NCI-H1436 treated with DMSO at 0.1 percent for 48 hours (cell line): ENCODE measurements at regions not wholly inside any gene's neighbourhood (a gene's known extent, or its start where the extent isn't known, plus 50 kb on each side); places are given as distances from the start of the nearest gene placed in this dataset.

Experiments used
- DNase-seq: peaks from one replicate; lab custom pipeline; 2025; lab: John Stamatoyannopoulos, UW

- DNase-seq = no peak
These were observed 331.5 kb upstream of the NOVA1 start for GRCh38 chr14:26929361-26929760.

DNA sequence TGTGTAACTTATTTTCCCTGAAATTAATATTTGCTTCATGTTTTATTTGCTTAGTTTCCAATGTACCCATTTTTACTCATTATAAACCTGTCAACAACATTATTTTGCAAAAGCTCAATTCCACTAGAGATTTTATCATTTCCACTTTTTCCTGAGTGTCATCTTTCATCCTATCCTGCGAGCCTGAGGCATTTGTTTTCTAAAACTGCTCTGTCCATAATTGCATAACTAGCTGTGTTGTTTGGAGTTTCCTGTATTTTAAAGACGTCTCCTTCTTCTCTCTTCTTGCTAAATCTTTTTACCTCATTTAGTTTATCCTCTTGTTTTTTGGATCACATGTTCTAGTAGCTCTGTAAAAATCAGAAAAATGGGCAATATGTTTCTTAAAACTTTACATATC is 332.7 kb upstream of the NOVA1 start:
- DNase-seq = no peak

DNA sequence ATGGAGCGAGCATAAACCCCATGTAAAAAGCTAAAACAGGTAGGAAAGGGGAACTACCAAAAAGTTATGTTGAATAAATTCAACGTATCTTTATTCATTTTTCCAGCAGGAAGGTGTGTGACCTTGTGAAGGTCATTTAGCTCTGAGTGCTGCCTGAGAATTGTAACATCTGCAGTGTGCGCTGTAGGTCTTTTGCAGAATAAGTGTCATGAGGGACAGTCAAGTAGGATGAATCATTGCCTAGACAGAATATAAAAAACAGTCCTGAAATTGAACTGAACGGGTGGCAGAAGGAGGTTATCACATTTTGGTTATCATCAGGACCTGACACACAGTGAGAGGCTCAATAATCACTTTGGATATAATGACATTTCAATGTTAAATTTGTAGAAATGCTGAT is 334.8 kb upstream of the NOVA1 start:
- no peak for DNase-seq

- DNase-seq = no peak
These were observed 335.6 kb upstream of the NOVA1 start for GRCh38 chr14:26933431-26933830.

GRCh38 chr14:26934151-26934550 is 336.3 kb upstream of the NOVA1 start:
- DNase-seq = no peak

GRCh38 chr14:26935733-26936132 is 337.9 kb upstream of the NOVA1 start:
- DNase-seq = no peak

GRCh38 chr14:26938054-26938453 is 340.2 kb upstream of the NOVA1 start:
- no peak for DNase-seq

GRCh38 chr14:26939755-26940154 is 341.9 kb upstream of the NOVA1 start:
- no peak for DNase-seq

GRCh38 chr14:26941521-26941920 is 343.7 kb upstream of the NOVA1 start:
- no peak for DNase-seq

DNA sequence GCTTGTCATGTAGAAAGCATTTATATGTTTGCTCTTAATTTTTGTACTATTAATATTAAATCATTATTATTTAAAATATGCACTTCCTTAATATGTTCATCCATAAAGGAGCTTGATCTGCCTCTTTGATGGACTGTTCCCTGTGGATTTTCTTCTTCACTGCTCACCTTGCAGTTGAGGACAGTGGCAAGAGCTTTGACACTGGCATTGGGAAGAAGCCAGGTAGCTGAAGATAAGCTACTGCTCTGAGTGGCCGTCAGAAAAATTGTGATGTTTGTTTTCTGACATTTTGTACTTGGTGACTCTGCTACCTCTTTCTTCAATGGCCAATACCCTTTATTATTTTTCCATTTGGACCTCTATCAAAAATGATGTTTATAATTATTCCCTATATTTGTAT is 349.4 kb upstream of the NOVA1 start:
- no peak for DNase-seq

DNA sequence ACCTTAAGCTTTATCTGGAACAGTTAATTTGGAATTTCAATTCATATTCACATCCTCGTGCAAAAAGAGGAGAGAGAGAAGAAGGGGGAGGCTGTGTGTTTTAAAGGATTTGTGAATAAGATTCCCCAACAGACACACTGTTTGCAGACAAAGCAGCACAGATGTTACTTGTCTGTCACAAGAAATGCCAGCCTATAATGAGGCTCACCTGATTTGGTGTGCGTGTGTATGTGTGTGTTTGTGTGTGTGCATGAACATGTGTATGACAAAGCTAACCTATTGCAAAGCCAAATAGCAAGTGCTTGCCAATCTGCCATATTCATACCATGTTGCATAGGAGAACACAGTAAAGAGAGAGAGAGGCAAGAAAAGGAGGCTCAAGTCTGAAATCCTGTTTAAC is 361.6 kb upstream of the NOVA1 start:
- DNase-seq = no peak

GRCh38 chr14:26959972-26960660 is 362.3 kb upstream of the NOVA1 start:
- DNase-seq = no peak

DNA sequence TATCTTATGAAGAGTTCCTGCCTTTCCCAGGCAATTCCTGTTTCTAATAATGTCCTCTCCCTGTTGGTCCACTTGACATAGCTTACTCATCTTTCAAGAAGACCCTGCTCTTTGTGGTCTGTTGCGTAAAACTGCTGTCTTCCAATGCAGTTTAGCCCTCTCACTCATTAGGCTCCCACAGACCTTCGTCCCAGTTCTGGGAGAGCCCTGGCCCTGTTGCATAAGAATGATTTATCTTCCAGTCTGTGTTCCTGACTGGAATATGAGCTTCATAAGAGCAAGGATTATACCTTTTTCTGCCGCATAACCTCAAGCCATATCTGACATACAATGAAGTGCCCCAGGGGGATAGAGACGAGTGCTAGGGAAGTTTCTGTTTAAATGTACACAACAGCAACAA is 365.9 kb upstream of the NOVA1 start:
- no peak for DNase-seq

DNA sequence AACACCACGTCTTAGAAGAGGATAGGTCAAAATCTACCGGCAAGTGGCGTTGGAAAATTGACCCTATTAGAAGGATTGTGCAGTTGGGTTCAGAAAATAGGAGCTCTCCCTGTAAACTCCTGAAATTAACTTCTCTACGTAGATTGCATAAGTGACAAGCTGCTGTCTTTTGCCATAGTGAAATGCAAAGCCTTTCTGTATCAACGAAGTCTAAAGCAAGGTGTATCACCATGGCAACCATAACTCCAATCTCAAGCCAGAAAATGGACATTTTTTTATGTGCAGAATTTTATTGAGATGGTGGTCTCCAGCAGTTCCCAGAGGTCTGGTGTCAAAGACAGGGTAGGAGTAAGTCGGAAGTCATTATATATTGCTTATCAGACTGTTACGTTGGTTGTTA is 367.7 kb upstream of the NOVA1 start:
- DNase-seq = no peak

- no peak for DNase-seq
These were observed 369.1 kb upstream of the NOVA1 start for GRCh38 chr14:26966908-26967307.

GRCh38 chr14:26974965-26975364 is 377.1 kb upstream of the NOVA1 start:
- DNase-seq = no peak

DNA sequence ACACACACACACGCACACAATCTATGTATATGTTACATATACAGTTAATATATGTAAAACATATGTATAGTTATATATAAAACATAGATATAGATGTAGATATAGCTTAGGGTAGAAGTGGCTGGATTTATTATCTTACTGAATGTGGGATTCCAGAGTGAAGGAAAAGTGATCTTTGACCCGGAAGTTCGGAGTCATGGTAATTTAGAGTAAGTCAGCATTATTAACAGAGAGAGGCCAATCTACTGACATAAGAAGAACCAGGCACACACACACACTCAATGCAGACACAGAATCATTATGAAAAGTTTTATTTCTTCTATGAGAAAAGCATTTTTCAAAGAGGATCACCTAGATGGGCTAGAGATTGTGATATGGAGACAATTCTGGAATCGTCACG is 384.2 kb upstream of the NOVA1 start:
- no peak for DNase-seq

- DNase-seq = no peak
These were observed 386.7 kb upstream of the NOVA1 start for GRCh38 chr14:26984311-26985177.

DNA sequence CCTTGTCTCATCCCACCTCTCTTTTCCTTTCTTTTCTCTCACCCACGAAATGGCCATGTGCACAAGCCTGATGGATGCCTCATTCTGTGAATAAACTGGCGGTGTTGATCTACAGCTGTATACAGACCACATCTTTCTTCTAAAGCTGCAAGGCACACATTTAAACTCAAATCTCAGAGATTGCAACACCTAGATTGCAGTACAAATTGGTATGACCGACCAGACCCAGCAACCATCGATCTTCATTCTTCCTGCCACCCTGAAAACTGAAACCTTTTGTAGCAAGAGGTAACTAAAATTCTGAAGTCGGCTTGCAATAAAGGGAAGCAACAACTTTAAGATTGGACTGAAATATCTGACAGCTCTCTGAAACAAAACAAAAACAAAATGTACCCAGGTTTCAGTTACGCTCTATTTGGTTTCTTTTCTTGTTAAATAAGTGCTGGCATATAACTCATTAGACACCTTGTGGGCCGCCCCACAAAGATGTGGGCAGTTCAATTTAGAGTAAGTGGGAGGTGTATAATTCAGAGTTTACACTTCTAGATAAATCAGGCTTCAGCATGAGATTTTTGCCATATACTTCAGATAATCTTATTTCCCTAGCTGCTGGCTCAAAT is 390.0 kb upstream of the NOVA1 start:
- no peak for DNase-seq

DNA sequence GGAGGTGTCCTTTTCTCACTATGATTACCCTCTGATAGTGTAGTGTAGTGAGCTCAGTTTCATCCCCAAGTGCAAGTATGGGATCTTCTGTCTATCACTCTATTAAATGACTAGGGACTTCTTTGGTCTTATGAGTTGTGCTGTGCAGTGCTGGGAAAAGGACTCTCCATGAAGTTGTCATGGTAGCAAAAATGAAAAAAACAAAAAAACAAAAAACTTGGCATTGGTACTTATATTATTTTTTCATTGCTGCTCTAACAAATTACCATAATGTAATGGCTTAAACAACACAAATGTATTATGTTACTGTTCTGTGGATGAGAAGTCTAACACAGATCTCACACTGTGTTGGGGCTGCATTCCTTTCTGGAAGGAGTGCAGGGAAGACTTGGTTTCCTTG is 393.1 kb upstream of the NOVA1 start:
- no peak for DNase-seq

DNA sequence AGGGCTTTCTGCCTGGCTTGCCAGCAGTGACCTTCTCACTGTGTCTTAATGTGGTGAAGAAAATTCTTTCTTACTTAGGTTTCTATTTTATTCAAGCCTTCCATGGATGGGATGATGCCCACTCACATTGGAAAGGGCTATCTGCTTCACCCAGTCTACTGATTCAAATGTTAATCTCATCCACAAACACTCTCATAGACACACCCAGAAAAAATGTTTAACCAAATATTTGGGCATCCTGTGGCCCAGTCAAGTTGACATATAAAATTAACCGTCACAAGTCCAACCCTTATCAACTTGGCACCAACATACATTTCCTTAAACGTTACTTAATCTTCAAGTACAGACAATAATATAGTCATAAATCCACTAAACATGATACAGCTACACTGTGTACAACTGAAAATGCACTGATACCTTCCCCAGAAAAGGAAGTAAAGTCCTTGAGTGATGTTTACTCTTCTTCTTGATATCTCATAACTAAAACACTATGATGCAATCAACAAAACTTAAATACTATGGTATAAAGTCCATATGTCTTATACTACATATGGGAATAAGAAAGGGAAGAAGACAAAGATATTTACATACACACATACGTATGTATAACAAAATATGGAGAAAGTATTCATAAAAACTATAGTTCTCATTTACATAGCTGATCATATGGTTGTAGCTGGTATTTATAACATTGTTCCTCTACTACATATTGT is 394.7 kb upstream of the NOVA1 start:
- no peak for DNase-seq

- DNase-seq = no peak
These were observed 395.7 kb upstream of the NOVA1 start for GRCh38 chr14:26993556-26993955.

GRCh38 chr14:26995301-26995700 is 397.5 kb upstream of the NOVA1 start:
- DNase-seq = no peak
